ENCODE measurements at regions not wholly inside any gene's neighbourhood (a gene's known extent, or its start where the extent isn't known, plus 50 kb on each side); places are given as distances from the start of the nearest gene placed in this dataset.
"Not testable (repeated sequence)": the region's sequence is repeated elsewhere in the genome, so short reads cannot be mapped to it uniquely, and the experiment has no call there.

- POLR2A ChIA-PET, result no interaction called here
- DNase-seq, result no peak
- peaks cover 0 to 2% (median 0%) of the 10 kb centered on the region in 3 donors for H3K36me3 Mint-ChIP-seq
- no peak overlapping the region for H3K4me3 Mint-ChIP-seq
- H3K36me3 ChIP-seq (ENCODE audit: insufficient read depth, low read length), result no peaks in the 10 kb centered on the region
- CTCF ChIA-PET, result no interaction called here
- no peaks in the 10 kb centered on the region for H3K9me3 Mint-ChIP-seq
- H3K27me3 Mint-ChIP-seq, result no peaks in the 10 kb centered on the region
- H3K9me3 ChIP-seq (ENCODE audit: low read length), result no peaks in the 10 kb centered on the region
- H3K4me1 ChIP-seq (ENCODE audit: insufficient read depth, low read length), result peaks cover 41% of the 10 kb centered on the region
- H3K4me3 ChIP-seq (ENCODE audit: low read length), result no peak overlapping the region
- peaks cover 39 to 46% (median 45%) of the 10 kb centered on the region in 3 donors for H3K4me1 Mint-ChIP-seq
- peak overlapping the region in 1 of 8 donors; percentile 41 for H3K27ac Mint-ChIP-seq
- no peaks in the 10 kb centered on the region for H3K27me3 ChIP-seq (ENCODE audit: insufficient read depth, low read length, poor library complexity, severe bottlenecking)
- no peak overlapping the region for H3K27ac ChIP-seq (ENCODE audit: low read depth, low read length)
Measured at GRCh38 chr12:25319233-25319984, 68.7 kb upstream of the KRAS start.

GRCh38 chr12:25317553-25317952 lies 66.8 kb upstream of the KRAS start:
- Mint-ChIP-seq H3K27ac (no peak overlapping the region), H3K27me3 (no peaks in the 10 kb centered on the region), H3K36me3 (peaks cover 0 to 4% (median 2%) of the 10 kb centered on the region in 3 donors), H3K4me1 (peaks cover 21 to 27% (median 27%) of the 10 kb centered on the region in 3 donors), H3K9me3 (no peaks in the 10 kb centered on the region), H3K4me3 (no peak overlapping the region)
- POLR2A ChIA-PET, result no interaction called here
- H3K4me1 ChIP-seq (ENCODE audit: insufficient read depth, low read length), result peaks cover 24% of the 10 kb centered on the region
- CTCF ChIA-PET, result interaction anchor here (1.2 kb wide), 1 partner anchor 10 kb away, joined by 3 read pairs; no protein-coding TSS in a partner anchor
- H3K4me3 ChIP-seq (ENCODE audit: low read length), result no peak overlapping the region
- DNase-seq, result no peak
- H3K9me3 ChIP-seq (ENCODE audit: low read length), result no peaks in the 10 kb centered on the region
- H3K27ac ChIP-seq (ENCODE audit: low read depth, low read length), result no peak overlapping the region
- H3K36me3 ChIP-seq (ENCODE audit: insufficient read depth, low read length), result no peaks in the 10 kb centered on the region
- H3K27me3 ChIP-seq (ENCODE audit: insufficient read depth, low read length, poor library complexity, severe bottlenecking), result no peaks in the 10 kb centered on the region

GRCh38 chr12:25315388-25315787 lies 64.7 kb upstream of the KRAS start:
- Histone ChIP-seq H3K4me1 (ENCODE audit: insufficient read depth, low read length) (peaks cover 2% of the 10 kb centered on the region), H3K36me3 (ENCODE audit: insufficient read depth, low read length) (no peaks in the 10 kb centered on the region), H3K4me3 (ENCODE audit: low read length) (no peak overlapping the region), H3K27ac (ENCODE audit: low read depth, low read length) (no peak overlapping the region), H3K27me3 (ENCODE audit: insufficient read depth, low read length, poor library complexity, severe bottlenecking) (no peaks in the 10 kb centered on the region), H3K9me3 (ENCODE audit: low read length) (no peaks in the 10 kb centered on the region)
- Mint-ChIP-seq H3K27me3 (no peaks in the 10 kb centered on the region), H3K9me3 (no peaks in the 10 kb centered on the region), H3K4me3 (no peak overlapping the region), H3K27ac (no peak overlapping the region), H3K4me1 (peaks cover 5 to 7% (median 5%) of the 10 kb centered on the region in 3 donors), H3K36me3 (peaks cover 0 to 4% (median 0%) of the 10 kb centered on the region in 3 donors)
- DNase-seq, result no peak
- CTCF ChIA-PET, result no interaction called here
- POLR2A ChIA-PET, result no interaction called here

- H3K9me3 ChIP-seq (ENCODE audit: low read length); H3K4me3 Mint-ChIP-seq; H3K27ac ChIP-seq (ENCODE audit: low read depth, low read length); H3K27me3 Mint-ChIP-seq; H3K27ac Mint-ChIP-seq; DNase-seq; H3K4me1 ChIP-seq (ENCODE audit: insufficient read depth, low read length); H3K9me3 Mint-ChIP-seq; CTCF ChIA-PET; H3K36me3 ChIP-seq (ENCODE audit: insufficient read depth, low read length); H3K27me3 ChIP-seq (ENCODE audit: insufficient read depth, low read length, poor library complexity, severe bottlenecking); H3K4me1 Mint-ChIP-seq; H3K4me3 ChIP-seq (ENCODE audit: low read length); H3K36me3 Mint-ChIP-seq: not testable (repeated sequence)
- POLR2A ChIA-PET, result interaction anchor here (0.6 kb wide), 1 partner anchor 1673 kb away, joined by 4 read pairs; no protein-coding TSS in a partner anchor
Measured at GRCh38 chr12:25313266-25313990, 62.7 kb upstream of the KRAS start.

GRCh38 chr12:25311506-25311905 lies 60.8 kb upstream of the KRAS start:
- H3K27ac ChIP-seq (ENCODE audit: low read depth, low read length), result no peak overlapping the region
- POLR2A ChIA-PET, result no interaction called here
- CTCF ChIA-PET, result no interaction called here

GRCh38 chr12:25310071-25310470 lies 59.3 kb upstream of the KRAS start:
- H3K36me3 ChIP-seq (ENCODE audit: insufficient read depth, low read length); POLR2A ChIA-PET; H3K9me3 Mint-ChIP-seq; H3K9me3 ChIP-seq (ENCODE audit: low read length); H3K27me3 ChIP-seq (ENCODE audit: insufficient read depth, low read length, poor library complexity, severe bottlenecking); H3K4me1 Mint-ChIP-seq; CTCF ChIA-PET; H3K36me3 Mint-ChIP-seq; DNase-seq; H3K27me3 Mint-ChIP-seq; H3K27ac ChIP-seq (ENCODE audit: low read depth, low read length); H3K4me3 ChIP-seq (ENCODE audit: low read length); H3K4me1 ChIP-seq (ENCODE audit: insufficient read depth, low read length); H3K4me3 Mint-ChIP-seq: not testable (repeated sequence)
- peak overlapping the region in 1 of 8 donors; percentile 15 for H3K27ac Mint-ChIP-seq

More at GRCh38 chr12:25311506-25311905, 60.8 kb upstream of the KRAS start:
- no peaks in the 10 kb centered on the region for H3K27me3 Mint-ChIP-seq
- H3K4me1 Mint-ChIP-seq, result no peaks in the 10 kb centered on the region
- H3K9me3 ChIP-seq (ENCODE audit: low read length), result no peaks in the 10 kb centered on the region
- no peaks in the 10 kb centered on the region for H3K36me3 ChIP-seq (ENCODE audit: insufficient read depth, low read length)
- no peaks in the 10 kb centered on the region for H3K9me3 Mint-ChIP-seq
- H3K36me3 Mint-ChIP-seq, result peaks cover 0 to 4% (median 0%) of the 10 kb centered on the region in 3 donors
- no peak overlapping the region for H3K4me3 Mint-ChIP-seq
- no peak overlapping the region for H3K4me3 ChIP-seq (ENCODE audit: low read length)
- no peak for DNase-seq
- no peaks in the 10 kb centered on the region for H3K4me1 ChIP-seq (ENCODE audit: insufficient read depth, low read length)
- H3K27me3 ChIP-seq (ENCODE audit: insufficient read depth, low read length, poor library complexity, severe bottlenecking), result no peaks in the 10 kb centered on the region
- no peak overlapping the region for H3K27ac Mint-ChIP-seq

GRCh38 chr12:25308756-25309155 lies 58.0 kb upstream of the KRAS start:
- peaks cover 0 to 1% of the 10 kb centered on the region in 2 donors for H3K27me3 Mint-ChIP-seq
- ChIA-PET POLR2A (no interaction called here), CTCF (no interaction called here)
- Histone ChIP-seq H3K4me1 (ENCODE audit: insufficient read depth, low read length) (no peaks in the 10 kb centered on the region), H3K9me3 (ENCODE audit: low read length) (no peaks in the 10 kb centered on the region), H3K4me3 (ENCODE audit: low read length) (no peak overlapping the region), H3K27me3 (ENCODE audit: insufficient read depth, low read length, poor library complexity, severe bottlenecking) (no peaks in the 10 kb centered on the region), H3K27ac (ENCODE audit: low read depth, low read length) (no peak overlapping the region), H3K36me3 (ENCODE audit: insufficient read depth, low read length) (no peaks in the 10 kb centered on the region)
- H3K4me3 Mint-ChIP-seq, result no peak overlapping the region
- H3K9me3 Mint-ChIP-seq, result no peaks in the 10 kb centered on the region
- peak overlapping the region in 1 of 8 donors; percentile 61 for H3K27ac Mint-ChIP-seq
- peaks cover 0 to 4% (median 0%) of the 10 kb centered on the region in 3 donors for H3K36me3 Mint-ChIP-seq
- no peak for DNase-seq
- no peaks in the 10 kb centered on the region for H3K4me1 Mint-ChIP-seq

- H3K4me1 Mint-ChIP-seq, result no peaks in the 10 kb centered on the region
- H3K27ac Mint-ChIP-seq, result no peak overlapping the region
- H3K9me3 Mint-ChIP-seq, result no peaks in the 10 kb centered on the region
- Histone ChIP-seq H3K4me3 (ENCODE audit: low read length) (no peak overlapping the region), H3K27ac (ENCODE audit: low read depth, low read length) (no peak overlapping the region), H3K27me3 (ENCODE audit: insufficient read depth, low read length, poor library complexity, severe bottlenecking) (no peaks in the 10 kb centered on the region), H3K36me3 (ENCODE audit: insufficient read depth, low read length) (no peaks in the 10 kb centered on the region), H3K4me1 (ENCODE audit: insufficient read depth, low read length) (no peaks in the 10 kb centered on the region), H3K9me3 (ENCODE audit: low read length) (no peaks in the 10 kb centered on the region)
- POLR2A ChIA-PET, result no interaction called here
- DNase-seq, result no peak
- peaks cover 0 to 4% of the 10 kb centered on the region in 2 donors for H3K27me3 Mint-ChIP-seq
- no peak overlapping the region for H3K4me3 Mint-ChIP-seq
- no peaks in the 10 kb centered on the region for H3K36me3 Mint-ChIP-seq
- CTCF ChIA-PET, result interaction anchor here (1.0 kb wide), 1 partner anchor 10 kb away, joined by 3 read pairs; no protein-coding TSS in a partner anchor
Measured at GRCh38 chr12:25307818-25308217, 57.1 kb upstream of the KRAS start.

All from CD8-positive, alpha-beta memory T cell (primary cell).